H1 (cell line): ENCODE measurements at regions not wholly inside any gene's neighbourhood (a gene's known extent, or its start where the extent isn't known, plus 50 kb on each side); places are given as distances from the start of the nearest gene placed in this dataset.
"Not testable (repeated sequence)": the region's sequence is repeated elsewhere in the genome, so short reads cannot be mapped to it uniquely, and the experiment has no call there.

Source experiments
- CTBP2 ChIP-seq: IDR thresholded peaks from 2 replicates; pipeline ENCODE4 v1.7.0; 2011; ENCODE audit warnings: borderline replicate concordance, mild to moderate bottlenecking, moderate library complexity, mixed read lengths, low read length; ENCODE audit not compliant: insufficient read depth, insufficient read length
- CTCF ChIP-seq, 3 experiments: IDR thresholded peaks; 1 replicate in 2 of 3; 2 replicates in 1 of 3; pipeline versions ENCODE4 v1.5.1 to v1.6.1; 2011; ENCODE audit warnings: low read length in 3 of 3, mild to moderate bottlenecking in 3 of 3, inconsistent platforms in 2 of 3, low read depth in 1 of 3, moderate library complexity in 1 of 3; ENCODE audit not compliant: insufficient read depth in 1 of 3; ENCODE audit errors: control extremely low read depth in 1 of 3
- EGR1 ChIP-seq: IDR thresholded peaks from 2 replicates; pipeline ENCODE4 v1.6.1; 2011; ENCODE audit warnings: low read depth, low read length, borderline replicate concordance
- GABPA ChIP-seq: IDR thresholded peaks from 2 replicates; pipeline ENCODE4 v1.6.1; 2011; ENCODE audit warnings: mild to moderate bottlenecking, low read length, moderate library complexity, borderline replicate concordance; ENCODE audit not compliant: insufficient read depth
- JUN ChIP-seq: IDR thresholded peaks from 2 replicates; pipeline ENCODE4 v1.6.1; 2011; ENCODE audit warnings: low read depth, mild to moderate bottlenecking, improper control_type of control experiment, low read length
- MAFK ChIP-seq: IDR thresholded peaks from 2 replicates; pipeline ENCODE4 v1.6.1; 2012; ENCODE audit warnings: low read depth, mild to moderate bottlenecking, improper control_type of control experiment, low read length
- POLR2AphosphoS5 ChIP-seq: IDR thresholded peaks from 2 replicates; pipeline ENCODE4 v1.6.1; 2011; ENCODE audit warnings: low read depth, low read length
- RFX5 ChIP-seq: IDR thresholded peaks from 2 replicates; pipeline ENCODE4 v1.6.1; 2011; ENCODE audit warnings: low read depth, low read length, improper control_type of control experiment, borderline replicate concordance
- TBP ChIP-seq: IDR thresholded peaks from 2 replicates; pipeline ENCODE4 v1.6.1; 2011; ENCODE audit warnings: low read depth, low read length, improper control_type of control experiment

- TF ChIP-seq JUN; RFX5; TBP; MAFK; POLR2AphosphoS5; CTCF (IDR thresholded peaks at IDR 0.05; ENCODE audit: control extremely low read depth in 1 of 3, insufficient read depth in 1 of 3, low read depth in 1 of 3, low read length in 3 of 3); EGR1; CTBP2; GABPA: not testable (repeated sequence)
Measured at GRCh38 chr12:34228046-34228445, 205.8 kb downstream of the ALG10 start.
